RWPE2 (cell line): ENCODE measurements at regions not wholly inside any gene's neighbourhood (a gene's known extent, or its start where the extent isn't known, plus 50 kb on each side); places are given as distances from the start of the nearest gene placed in this dataset.

Source experiments
- ATAC-seq: fragments of 200-7000 bp; cut with Tn5 transposase; 3 replicates; pipeline ENCODE4 v1.9.1; 2021; ENCODE audit warnings: low read depth
- DNase-seq: peaks from one replicate; pipeline ENCODE4 v3.0.0-alpha.2; 2020; ENCODE audit warnings: low spot score
- H3K27ac ChIP-seq: fragments of 450-650 bp; 2 replicates; pipeline ENCODE4 v1.5.1; 2017; ENCODE audit warnings: mild to moderate bottlenecking; ENCODE audit not compliant: poor library complexity, severe bottlenecking
- H3K27me3 ChIP-seq: fragments of 250-450 bp; sonication (Bioruptor Pico); 2 replicates; pipeline ENCODE4 v1.5.1; 2021; ENCODE audit warnings: mild to moderate bottlenecking, moderate library complexity; ENCODE audit not compliant: insufficient read depth, poor library complexity, severe bottlenecking
- H3K36me3 ChIP-seq: fragments of 250-450 bp; sonication (Bioruptor Pico); 2 replicates; pipeline ENCODE4 v1.5.1; 2020; ENCODE audit warnings: low read depth, mild to moderate bottlenecking, moderate library complexity
- H3K4me1 ChIP-seq: fragments of 250-450 bp; sonication (Bioruptor Pico); 2 replicates; pipeline ENCODE4 v1.5.1; 2021; ENCODE audit warnings: mild to moderate bottlenecking, moderate library complexity; ENCODE audit not compliant: insufficient read depth, poor library complexity, severe bottlenecking
- H3K4me3 ChIP-seq: fragments of 250-450 bp; sonication (Bioruptor Pico); 2 replicates; pipeline ENCODE4 v1.5.1; 2021; ENCODE audit warnings: mild to moderate bottlenecking, moderate library complexity; ENCODE audit not compliant: severe bottlenecking
- H3K9me3 ChIP-seq: fragments of 250-450 bp; sonication (Bioruptor Pico); 2 replicates; pipeline ENCODE4 v1.5.1; 2021; ENCODE audit warnings: mild to moderate bottlenecking, moderate library complexity; ENCODE audit not compliant: severe bottlenecking
- TF ChIP-seq, protein P1 (sequence below): fragments of 450-650 bp; IDR thresholded peaks from one replicate; pipeline ENCODE4 v1.5.1; 2017; ENCODE audit warnings: mild to moderate bottlenecking, moderate library complexity; ENCODE audit not compliant: poor library complexity, severe bottlenecking

DNA sequence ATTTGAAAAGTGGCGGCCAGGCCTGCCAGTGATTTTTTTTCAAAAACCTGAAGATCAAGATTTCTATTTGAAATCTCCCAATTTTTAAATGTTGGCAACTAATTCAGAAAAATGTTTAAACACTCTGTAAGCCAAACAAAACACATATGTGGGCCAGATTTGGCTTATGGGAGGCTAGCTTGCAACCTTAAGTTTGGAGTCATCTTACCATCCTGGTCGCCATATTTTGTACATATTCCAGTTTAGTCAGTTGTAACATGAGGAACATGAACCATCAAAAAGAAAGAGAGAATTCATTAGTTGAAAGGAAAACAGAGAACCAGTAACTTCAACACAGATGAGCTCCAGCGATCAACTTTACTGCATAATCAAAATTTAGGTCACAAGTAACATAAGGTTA is 115.4 kb downstream of the TMEM26 start:
- ATAC-seq, result no peak
- TF ChIP-seq, protein P1, sequence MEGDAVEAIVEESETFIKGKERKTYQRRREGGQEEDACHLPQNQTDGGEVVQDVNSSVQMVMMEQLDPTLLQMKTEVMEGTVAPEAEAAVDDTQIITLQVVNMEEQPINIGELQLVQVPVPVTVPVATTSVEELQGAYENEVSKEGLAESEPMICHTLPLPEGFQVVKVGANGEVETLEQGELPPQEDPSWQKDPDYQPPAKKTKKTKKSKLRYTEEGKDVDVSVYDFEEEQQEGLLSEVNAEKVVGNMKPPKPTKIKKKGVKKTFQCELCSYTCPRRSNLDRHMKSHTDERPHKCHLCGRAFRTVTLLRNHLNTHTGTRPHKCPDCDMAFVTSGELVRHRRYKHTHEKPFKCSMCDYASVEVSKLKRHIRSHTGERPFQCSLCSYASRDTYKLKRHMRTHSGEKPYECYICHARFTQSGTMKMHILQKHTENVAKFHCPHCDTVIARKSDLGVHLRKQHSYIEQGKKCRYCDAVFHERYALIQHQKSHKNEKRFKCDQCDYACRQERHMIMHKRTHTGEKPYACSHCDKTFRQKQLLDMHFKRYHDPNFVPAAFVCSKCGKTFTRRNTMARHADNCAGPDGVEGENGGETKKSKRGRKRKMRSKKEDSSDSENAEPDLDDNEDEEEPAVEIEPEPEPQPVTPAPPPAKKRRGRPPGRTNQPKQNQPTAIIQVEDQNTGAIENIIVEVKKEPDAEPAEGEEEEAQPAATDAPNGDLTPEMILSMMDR, result no peak
- Histone ChIP-seq H3K9me3 (no peaks in the 10 kb centered on the region), H3K4me1 (no peaks in the 10 kb centered on the region), H3K36me3 (no peaks in the 10 kb centered on the region), H3K27me3 (no peaks in the 10 kb centered on the region), H3K4me3 (no peak overlapping the region), H3K27ac (no peak overlapping the region)
- DNase-seq, result no peak

DNA sequence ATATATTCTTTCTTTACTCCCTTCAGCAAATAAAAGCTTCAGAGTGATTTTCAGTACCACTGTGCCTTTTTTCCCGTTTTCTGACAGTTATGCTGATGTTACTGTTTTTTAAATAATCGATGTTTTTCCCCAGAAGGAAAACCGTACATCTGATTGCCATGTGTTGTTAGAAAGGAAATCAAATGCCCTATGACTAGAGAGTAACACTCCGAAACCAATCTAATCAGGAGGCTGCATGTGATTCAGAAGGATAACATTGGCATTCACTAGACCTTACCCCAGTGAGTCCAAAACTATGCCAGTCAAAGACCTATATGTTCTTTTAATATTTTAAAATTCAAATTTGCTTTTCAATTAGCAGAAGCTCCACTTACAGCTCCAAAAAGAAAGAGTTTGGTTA is 116.3 kb downstream of the TMEM26 start:
- no peaks in the 10 kb centered on the region for H3K36me3 ChIP-seq
- no peaks in the 10 kb centered on the region for H3K4me1 ChIP-seq
- H3K9me3 ChIP-seq, result no peaks in the 10 kb centered on the region
- H3K27ac ChIP-seq, result no peak overlapping the region
- ATAC-seq (no peak), DNase-seq (no peak)
- no peak overlapping the region for H3K4me3 ChIP-seq
- H3K27me3 ChIP-seq, result no peaks in the 10 kb centered on the region
- TF ChIP-seq, protein P1, result no peak

DNA sequence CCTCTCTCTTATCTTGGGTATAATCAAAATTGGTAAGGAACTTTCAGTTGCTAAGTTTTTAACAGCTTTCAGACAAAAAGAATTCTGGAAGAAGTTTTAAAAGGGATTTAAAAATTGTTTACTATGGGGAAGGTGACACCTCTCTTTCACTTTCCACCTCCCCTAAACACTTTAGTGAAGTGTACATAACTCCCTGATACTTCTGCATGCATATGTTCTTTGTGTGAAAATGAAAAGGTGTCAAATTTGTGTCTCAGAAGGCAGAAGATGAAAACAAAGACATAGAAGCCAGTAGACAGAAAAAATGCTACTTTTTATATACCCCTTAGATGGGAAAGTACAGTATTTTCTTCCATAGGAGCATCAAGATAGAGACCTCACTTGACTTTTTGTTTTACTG is 117.8 kb downstream of the TMEM26 start:
- no peaks in the 10 kb centered on the region for H3K4me1 ChIP-seq

DNA sequence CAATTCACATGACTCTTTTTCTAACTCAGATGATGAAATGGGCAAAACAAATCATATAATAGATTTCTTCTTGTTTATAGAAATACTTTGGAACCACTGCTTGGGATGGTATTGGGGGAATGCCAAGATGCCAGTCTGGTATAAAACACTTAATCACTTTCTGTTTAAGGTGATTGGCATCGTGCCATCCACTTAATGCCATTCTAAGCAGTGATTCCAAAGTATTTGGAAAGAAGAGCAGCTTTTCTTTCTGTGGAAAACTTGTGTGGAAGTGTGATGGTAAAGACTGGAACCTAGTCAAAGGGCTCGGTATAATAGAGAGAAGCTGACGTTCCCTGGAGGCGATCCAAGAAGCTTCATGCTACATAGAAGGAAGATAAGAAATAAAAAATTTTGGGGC is 120.6 kb downstream of the TMEM26 start:
- Histone ChIP-seq H3K36me3 (no peaks in the 10 kb centered on the region), H3K9me3 (peaks cover 4% of the 10 kb centered on the region), H3K4me1 (no peaks in the 10 kb centered on the region), H3K4me3 (no peak overlapping the region), H3K27me3 (no peaks in the 10 kb centered on the region), H3K27ac (no peak overlapping the region)
- TF ChIP-seq, protein P1, result no peak
- DNase-seq (no peak), ATAC-seq (no peak)

More for the DNA sequence above, 117.8 kb downstream of the TMEM26 start:
- Histone ChIP-seq H3K36me3 (no peaks in the 10 kb centered on the region), H3K27me3 (no peaks in the 10 kb centered on the region), H3K27ac (no peak overlapping the region), H3K9me3 (no peaks in the 10 kb centered on the region), H3K4me3 (no peak overlapping the region)
- DNase-seq, result no peak
- TF ChIP-seq, protein P1, result no peak
- ATAC-seq, result no peak

DNA sequence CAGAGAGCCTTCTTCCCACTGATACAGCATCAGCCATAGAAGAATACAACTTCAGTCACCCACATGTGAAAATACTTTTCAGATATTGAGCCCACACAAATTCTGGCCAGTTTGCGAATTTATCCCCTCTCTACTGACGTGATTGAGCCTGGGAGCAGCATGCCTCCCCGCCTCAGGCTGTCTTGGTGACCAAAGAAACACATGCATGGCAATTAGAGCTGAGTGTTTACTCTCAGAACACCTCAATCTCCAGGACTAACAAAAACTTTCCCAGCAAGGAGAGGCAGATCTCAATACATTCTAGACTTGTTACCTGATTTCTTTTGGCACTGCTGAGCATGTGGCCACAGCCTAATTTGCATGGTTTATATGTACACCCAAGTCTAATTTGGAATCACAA is 122.5 kb downstream of the TMEM26 start:
- H3K36me3 ChIP-seq, result no peaks in the 10 kb centered on the region
- DNase-seq (no peak), ATAC-seq (no peak)
- H3K4me3 ChIP-seq, result no peak overlapping the region
- H3K4me1 ChIP-seq, result no peaks in the 10 kb centered on the region
- H3K27ac ChIP-seq, result no peak overlapping the region
- peaks cover 4% of the 10 kb centered on the region for H3K9me3 ChIP-seq
- TF ChIP-seq, protein P1, result no peak
- no peaks in the 10 kb centered on the region for H3K27me3 ChIP-seq
